WI38 (cell line): ENCODE measurements at regions not wholly inside any gene's neighbourhood (a gene's known extent, or its start where the extent isn't known, plus 50 kb on each side); places are given as distances from the start of the nearest gene placed in this dataset.

ENCODE experiments used
- H3K4me3 ChIP-seq: 2 replicates; pipeline ENCODE4 v1.5.1; 2011; ENCODE audit warnings: low read depth, mild to moderate bottlenecking, control low read depth, low read length
- TF ChIP-seq, protein P1 (sequence below): IDR thresholded peaks from 2 replicates; pipeline ENCODE4 v1.5.1; 2012; ENCODE audit warnings: low read depth, mild to moderate bottlenecking, control low read depth, low read length

DNA sequence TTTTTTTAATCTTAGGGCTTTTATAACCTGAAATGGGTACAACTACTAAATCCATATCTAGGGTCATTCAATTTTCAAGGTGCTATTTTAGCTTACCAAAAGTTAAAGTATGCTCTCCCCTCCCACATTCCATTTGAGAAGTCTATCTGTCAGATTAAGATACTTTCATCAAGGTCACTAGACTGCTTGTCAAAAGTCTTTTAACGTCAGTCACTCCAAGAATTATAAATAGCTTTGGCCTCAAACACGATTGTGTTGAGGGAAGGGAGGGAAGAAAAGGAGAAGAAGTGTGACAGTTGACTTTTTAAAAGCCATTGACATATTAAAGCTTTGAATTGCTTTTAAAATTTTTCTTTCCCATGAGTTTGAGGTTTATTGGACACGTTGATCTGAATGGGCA, 175.8 kb downstream of the PTGER3 start:
- TF ChIP-seq, protein P1, sequence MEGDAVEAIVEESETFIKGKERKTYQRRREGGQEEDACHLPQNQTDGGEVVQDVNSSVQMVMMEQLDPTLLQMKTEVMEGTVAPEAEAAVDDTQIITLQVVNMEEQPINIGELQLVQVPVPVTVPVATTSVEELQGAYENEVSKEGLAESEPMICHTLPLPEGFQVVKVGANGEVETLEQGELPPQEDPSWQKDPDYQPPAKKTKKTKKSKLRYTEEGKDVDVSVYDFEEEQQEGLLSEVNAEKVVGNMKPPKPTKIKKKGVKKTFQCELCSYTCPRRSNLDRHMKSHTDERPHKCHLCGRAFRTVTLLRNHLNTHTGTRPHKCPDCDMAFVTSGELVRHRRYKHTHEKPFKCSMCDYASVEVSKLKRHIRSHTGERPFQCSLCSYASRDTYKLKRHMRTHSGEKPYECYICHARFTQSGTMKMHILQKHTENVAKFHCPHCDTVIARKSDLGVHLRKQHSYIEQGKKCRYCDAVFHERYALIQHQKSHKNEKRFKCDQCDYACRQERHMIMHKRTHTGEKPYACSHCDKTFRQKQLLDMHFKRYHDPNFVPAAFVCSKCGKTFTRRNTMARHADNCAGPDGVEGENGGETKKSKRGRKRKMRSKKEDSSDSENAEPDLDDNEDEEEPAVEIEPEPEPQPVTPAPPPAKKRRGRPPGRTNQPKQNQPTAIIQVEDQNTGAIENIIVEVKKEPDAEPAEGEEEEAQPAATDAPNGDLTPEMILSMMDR, result no peak
- H3K4me3 ChIP-seq, result no peak overlapping the region

DNA sequence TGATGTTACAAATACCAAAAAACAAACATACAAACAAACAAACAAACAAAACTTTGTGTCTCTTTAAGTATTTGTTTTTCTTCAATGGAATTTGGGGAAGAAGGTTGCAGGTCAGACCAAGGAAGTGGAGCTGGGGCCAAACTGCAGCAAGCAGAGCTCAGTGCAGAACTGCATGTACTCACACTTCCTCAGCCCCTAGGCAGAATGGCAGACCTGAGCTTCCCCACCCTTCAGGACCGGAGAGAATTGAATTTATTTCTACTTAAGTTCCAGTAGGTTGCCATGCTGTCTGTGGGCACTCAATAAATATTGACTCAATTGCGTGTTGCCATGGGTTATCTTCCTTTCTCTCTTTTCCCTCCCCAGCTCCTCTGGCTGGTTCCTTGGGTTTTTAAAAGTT, 173.6 kb downstream of the PTGER3 start:
- TF ChIP-seq, protein P1, result no peak
- H3K4me3 ChIP-seq, result no peak overlapping the region

DNA sequence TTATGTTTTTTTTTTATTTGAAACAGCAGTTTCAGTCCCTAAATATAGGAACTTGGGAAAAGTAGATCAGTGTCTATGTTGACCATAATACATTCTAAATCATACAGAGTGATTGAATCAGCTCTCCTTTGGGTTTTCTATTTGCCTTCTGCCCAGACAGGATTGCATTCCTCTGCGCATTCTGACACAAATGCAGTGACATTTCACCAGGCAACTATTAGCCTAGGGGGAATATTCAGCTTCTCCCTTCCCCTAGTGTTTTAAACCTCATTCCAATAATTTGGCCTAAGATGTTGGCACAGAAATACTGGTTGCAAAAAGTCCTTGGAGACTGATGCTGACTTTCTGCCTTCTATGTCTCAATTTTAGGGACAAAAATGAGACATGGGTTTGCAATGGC, 172.8 kb downstream of the PTGER3 start:
- TF ChIP-seq, protein P1, result no peak
- no peak overlapping the region for H3K4me3 ChIP-seq

DNA sequence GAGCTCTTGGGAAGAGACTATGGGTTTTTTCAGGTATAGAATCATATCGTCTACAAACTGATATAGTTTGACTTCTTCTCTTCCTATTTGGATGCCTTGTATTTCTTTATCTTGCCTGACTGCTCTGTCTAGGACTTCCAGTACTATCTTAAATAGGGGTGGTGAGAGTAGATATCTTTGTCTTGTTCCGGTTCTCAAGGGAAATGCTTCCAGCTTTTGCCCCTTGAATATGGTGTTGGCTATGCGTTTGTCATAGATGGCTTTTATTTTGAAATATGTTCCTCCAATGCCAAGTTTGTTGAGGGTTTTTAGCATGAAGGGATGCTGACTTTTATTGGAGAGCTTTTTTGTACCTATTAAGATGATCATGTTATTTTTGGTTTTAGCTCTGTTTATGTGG, 170.3 kb downstream of the PTGER3 start:
- TF ChIP-seq, protein P1, result no peak

DNA sequence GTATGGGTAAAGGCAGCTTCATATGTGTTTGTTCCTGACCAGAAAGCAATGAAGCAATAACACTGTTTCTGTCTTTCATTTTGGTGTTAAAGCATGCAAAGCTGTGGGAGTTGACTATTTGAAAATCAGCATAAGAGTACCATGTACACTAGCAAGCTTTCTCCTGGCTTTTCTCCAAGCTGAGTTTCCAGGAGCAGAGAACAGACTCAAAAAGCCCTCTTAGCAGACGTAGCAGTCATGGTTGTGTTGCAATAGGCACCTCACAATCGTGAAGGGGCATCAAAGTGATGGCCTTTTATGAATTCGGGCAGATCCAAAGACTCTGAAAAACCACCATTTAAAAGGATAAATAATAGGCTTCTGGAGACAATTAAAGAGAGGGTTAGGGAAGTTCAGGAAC, 159.7 kb downstream of the PTGER3 start:
- H3K4me3 ChIP-seq, result no peak overlapping the region
- TF ChIP-seq, protein P1, result no peak

More for the DNA sequence above, 170.3 kb downstream of the PTGER3 start:
- no peak overlapping the region for H3K4me3 ChIP-seq

DNA sequence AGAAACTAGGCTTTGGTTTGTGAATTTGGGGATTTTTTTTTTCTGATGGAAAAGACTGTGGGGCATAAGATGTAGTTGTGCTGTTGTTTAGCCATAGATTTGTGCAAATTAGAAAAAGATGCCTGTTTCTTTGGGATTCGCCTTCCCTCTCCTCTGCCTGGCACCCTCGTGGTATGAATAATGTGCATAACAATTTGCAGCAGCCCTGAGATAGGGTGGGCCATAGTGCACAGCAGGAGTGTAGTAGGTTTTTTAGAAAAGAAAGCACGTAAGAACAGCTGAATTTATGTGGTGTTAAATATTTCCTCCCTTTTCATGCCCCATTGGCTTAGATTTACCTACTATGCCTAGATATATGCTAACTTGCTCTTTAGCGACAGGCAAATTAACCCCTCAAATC, 158.9 kb downstream of the PTGER3 start:
- no peak overlapping the region for H3K4me3 ChIP-seq
- TF ChIP-seq, protein P1, result no peak

DNA sequence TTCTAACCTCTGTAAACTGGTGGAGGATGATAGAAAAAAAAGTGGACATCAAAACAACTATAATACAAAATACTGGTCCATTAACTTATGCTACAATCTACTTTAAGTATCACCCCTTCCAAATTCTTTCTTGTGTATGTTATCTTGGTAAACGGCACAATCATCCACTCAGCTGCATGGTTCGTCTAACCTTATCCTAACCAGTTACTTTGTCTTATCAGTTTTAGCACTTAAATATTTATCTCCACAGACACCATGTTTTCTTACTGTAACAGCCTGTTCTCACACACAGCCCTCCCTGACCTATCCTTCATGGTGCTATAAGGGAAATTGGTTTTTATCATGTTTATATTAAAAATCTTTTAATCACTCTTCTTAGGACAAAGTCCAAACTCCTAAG, 157.2 kb downstream of the PTGER3 start:
- TF ChIP-seq, protein P1, result no peak
- H3K4me3 ChIP-seq, result no peak overlapping the region
